PFSK-1 (cell line): ENCODE measurements at regions not wholly inside any gene's neighbourhood (a gene's known extent, or its start where the extent isn't known, plus 50 kb on each side); places are given as distances from the start of the nearest gene placed in this dataset.

Source experiments
- FOXP2 ChIP-seq: optimal IDR thresholded peaks from 2 replicates; pipeline ENCODE3; 2011; ENCODE audit warnings: borderline replicate concordance, control low read depth, inconsistent platforms; ENCODE audit not compliant: insufficient read depth; ENCODE audit errors: extremely low read length, extremely low read depth
- POLR2AphosphoS5 ChIP-seq: IDR thresholded peaks from 2 replicates; pipeline ENCODE4 v1.6.1; 2012; ENCODE audit warnings: low read depth, mild to moderate bottlenecking, control low read depth, low read length, moderate library complexity
- REST ChIP-seq, 2 experiments: IDR thresholded peaks; 2 replicates each; pipeline versions ENCODE4 v1.6.1 to v1.8.0; 2011 to 2012; ENCODE audit warnings: low read depth in 2 of 2, low read length in 2 of 2, control low read depth in 1 of 2, inconsistent platforms in 1 of 2, mild to moderate bottlenecking in 1 of 2, moderate library complexity in 1 of 2; ENCODE audit not compliant: insufficient read depth in 1 of 2
- SIN3A ChIP-seq: IDR thresholded peaks from 2 replicates; pipeline ENCODE4 v1.6.1; 2012; ENCODE audit warnings: mild to moderate bottlenecking, low read length, moderate library complexity, borderline replicate concordance; ENCODE audit not compliant: insufficient read depth
- TAF1 ChIP-seq: IDR thresholded peaks from 2 replicates; pipeline ENCODE4 v1.6.1; 2012; ENCODE audit warnings: low read length, control low read depth, borderline replicate concordance; ENCODE audit not compliant: insufficient read depth

DNA sequence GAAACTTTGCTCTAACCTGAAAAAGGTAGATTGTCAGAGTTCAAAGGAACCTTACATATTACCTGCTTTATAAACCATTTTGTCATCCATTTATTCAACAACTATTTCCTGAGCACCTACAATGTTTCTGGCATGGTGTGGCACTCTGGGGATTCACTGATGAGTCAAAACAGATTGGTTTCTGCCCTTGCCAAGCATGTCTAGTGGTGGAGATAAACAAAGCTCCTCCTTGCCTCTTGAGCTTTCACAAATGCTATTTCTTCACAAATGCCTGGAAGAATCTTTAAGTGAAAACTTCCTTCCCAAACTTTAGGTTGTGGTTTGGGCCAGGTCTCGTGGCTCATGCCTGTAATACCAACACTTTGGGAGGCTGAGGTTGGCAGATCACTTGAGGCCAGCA is 85.1 kb upstream of the RELN start:
- TF ChIP-seq SIN3A (no peak), TAF1 (no peak), REST (IDR thresholded peaks at IDR 0.05; ENCODE audit: insufficient read depth in 1 of 2, low read depth in 2 of 2, low read length in 2 of 2) (no peak)

DNA sequence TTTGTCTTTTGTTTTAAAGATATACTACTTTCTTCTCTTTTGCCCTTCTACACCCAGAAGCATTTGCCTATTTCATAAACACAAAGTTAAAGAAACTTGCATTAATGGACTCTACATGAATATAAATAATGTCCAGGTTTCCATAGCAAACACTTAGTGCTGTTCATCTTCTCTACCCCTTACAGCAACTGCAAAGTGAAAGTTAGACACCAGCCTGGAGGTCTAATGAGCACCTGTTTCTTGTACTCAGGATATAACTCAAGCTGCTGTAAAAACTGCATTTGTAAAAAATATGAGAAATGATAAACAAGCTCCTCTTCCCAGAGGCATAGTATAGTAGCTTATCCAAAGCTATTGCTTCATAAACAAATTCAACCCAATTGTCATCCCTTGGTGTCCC is 76.0 kb upstream of the RELN start:
- no peak for TF ChIP-seq FOXP2
- no peak for TF ChIP-seq POLR2AphosphoS5
- no peak for TF ChIP-seq TAF1
- TF ChIP-seq REST (IDR thresholded peaks at IDR 0.05; ENCODE audit: insufficient read depth in 1 of 2, low read depth in 2 of 2, low read length in 2 of 2) = no peak
- TF ChIP-seq SIN3A = no peak

GRCh38 chr7:104064969-104065387 is 75.5 kb upstream of the RELN start:
- TF ChIP-seq TAF1 (no peak), POLR2AphosphoS5 (no peak), REST (IDR thresholded peaks at IDR 0.05; ENCODE audit: insufficient read depth in 1 of 2, low read depth in 2 of 2, low read length in 2 of 2) (no peak), SIN3A (no peak), FOXP2 (no peak)

DNA sequence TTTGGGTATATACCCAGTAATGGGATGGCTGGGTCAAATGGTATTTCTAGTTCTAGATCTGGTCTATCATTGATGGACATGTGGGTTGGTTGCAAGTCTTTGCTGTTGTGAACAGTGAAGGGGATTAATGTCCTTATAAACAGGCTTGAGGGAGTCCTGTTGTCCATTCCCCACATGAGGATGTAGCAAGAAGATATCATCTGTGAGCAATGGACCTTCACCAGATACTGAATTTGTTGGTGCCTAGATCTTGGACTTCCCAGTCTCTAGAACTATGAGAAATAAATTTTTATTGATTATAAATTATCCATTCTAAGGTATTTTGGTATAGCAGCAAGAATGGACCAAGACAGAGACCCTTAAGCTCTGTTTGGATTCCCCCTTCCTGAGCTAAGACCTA is 72.2 kb upstream of the RELN start:
- TF ChIP-seq POLR2AphosphoS5 = no peak
- TF ChIP-seq SIN3A = no peak
- no peak for TF ChIP-seq REST (IDR thresholded peaks at IDR 0.05; ENCODE audit: insufficient read depth in 1 of 2, low read depth in 2 of 2, low read length in 2 of 2)
- no peak for TF ChIP-seq TAF1
- no peak for TF ChIP-seq FOXP2

- TF ChIP-seq FOXP2 = no peak
- no peak for TF ChIP-seq REST (IDR thresholded peaks at IDR 0.05; ENCODE audit: insufficient read depth in 1 of 2, low read depth in 2 of 2, low read length in 2 of 2)
- TF ChIP-seq POLR2AphosphoS5 = no peak
- TF ChIP-seq TAF1 = no peak
- no peak for TF ChIP-seq SIN3A
These were observed 69.6 kb upstream of the RELN start for GRCh38 chr7:104059103-104059502.
